ENCODE measurements at regions not wholly inside any gene's neighbourhood (a gene's known extent, or its start where the extent isn't known, plus 50 kb on each side); places are given as distances from the start of the nearest gene placed in this dataset.

DNA sequence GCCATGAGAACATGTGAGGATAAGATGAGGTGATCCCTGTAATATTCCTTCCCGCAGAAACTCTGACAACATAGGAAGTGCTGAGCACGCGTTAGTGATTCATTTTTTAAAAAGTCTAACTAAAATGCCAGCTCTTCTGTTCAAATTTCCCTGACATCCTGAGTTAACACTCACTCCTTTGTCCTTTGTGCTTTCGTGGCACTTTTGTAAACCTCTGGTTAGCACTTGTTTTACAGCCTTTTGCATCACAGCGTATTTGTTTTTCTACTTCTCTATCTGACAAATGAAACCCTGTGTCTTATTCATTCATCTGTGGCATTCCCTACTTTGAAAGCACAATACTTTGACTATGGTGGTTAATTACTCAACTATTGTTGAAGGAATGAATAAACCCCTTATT lies 313.6 kb downstream of the NUAK1 start:
- Histone ChIP-seq H3K4me2 (ENCODE audit: low read depth, low read length) (no peak overlapping the region), H3K9me3 (ENCODE audit: low read length) (no peaks in the 10 kb centered on the region), H3K36me3 (replicated peaks in 1 of 2; ENCODE audit: control insufficient read depth in 1 of 2, insufficient read depth in 2 of 2, low read length in 2 of 2) (no peaks in the 10 kb centered on the region), H3K4me1 (ENCODE audit: insufficient read depth, low read length) (no peaks in the 10 kb centered on the region), H3K27me3 (ENCODE audit: control insufficient read depth in 1 of 2, insufficient read depth in 2 of 2, low read length in 2 of 2) (no peaks in the 10 kb centered on the region; a peak in 1 of 5 replicates), H2AFZ (ENCODE audit: low read length) (no peak overlapping the region), H3K27ac (ENCODE audit: extremely low read length, insufficient read depth, low read length) (no peak overlapping the region), H4K20me1 (ENCODE audit: insufficient read depth, low read length) (no peaks in the 10 kb centered on the region), H3K79me2 (ENCODE audit: insufficient read depth, low read length) (no peaks in the 10 kb centered on the region), H3K4me3 (replicated peaks in 1 of 3; ENCODE audit: insufficient read depth in 1 of 3, low read depth in 2 of 3, low read length in 3 of 3) (no peak overlapping the region), H3K9ac (ENCODE audit: insufficient read depth, low read depth, low read length) (no peak overlapping the region)
- DNase-seq (ENCODE audit: low spot score), result no peak
- 41% methylated on average over 5 of the region's 5 CpGs for WGBS (ENCODE audit: low lambda C conversion rate)
- CTCF ChIA-PET (ENCODE audit: low intra/inter-chr PET ratio, low total read pairs), result no interaction called here
- no peak for ATAC-seq
- TF ChIP-seq ZZZ3 (CRISPR knock-in tag; IDR thresholded peaks at IDR 0.05; ENCODE audit: borderline replicate concordance), result no peak
- TF ChIP-seq, protein P1, sequence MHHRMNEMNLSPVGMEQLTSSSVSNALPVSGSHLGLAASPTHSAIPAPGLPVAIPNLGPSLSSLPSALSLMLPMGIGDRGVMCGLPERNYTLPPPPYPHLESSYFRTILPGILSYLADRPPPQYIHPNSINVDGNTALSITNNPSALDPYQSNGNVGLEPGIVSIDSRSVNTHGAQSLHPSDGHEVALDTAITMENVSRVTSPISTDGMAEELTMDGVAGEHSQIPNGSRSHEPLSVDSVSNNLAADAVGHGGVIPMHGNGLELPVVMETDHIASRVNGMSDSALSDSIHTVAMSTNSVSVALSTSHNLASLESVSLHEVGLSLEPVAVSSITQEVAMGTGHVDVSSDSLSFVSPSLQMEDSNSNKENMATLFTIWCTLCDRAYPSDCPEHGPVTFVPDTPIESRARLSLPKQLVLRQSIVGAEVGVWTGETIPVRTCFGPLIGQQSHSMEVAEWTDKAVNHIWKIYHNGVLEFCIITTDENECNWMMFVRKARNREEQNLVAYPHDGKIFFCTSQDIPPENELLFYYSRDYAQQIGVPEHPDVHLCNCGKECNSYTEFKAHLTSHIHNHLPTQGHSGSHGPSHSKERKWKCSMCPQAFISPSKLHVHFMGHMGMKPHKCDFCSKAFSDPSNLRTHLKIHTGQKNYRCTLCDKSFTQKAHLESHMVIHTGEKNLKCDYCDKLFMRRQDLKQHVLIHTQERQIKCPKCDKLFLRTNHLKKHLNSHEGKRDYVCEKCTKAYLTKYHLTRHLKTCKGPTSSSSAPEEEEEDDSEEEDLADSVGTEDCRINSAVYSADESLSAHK (CRISPR knock-in tag; IDR thresholded peaks at IDR 0.05; ENCODE audit: borderline replicate concordance), result no peak
- POLR2A ChIA-PET, result no interaction called here
- in situ Hi-C loops (cut with HindIII; ENCODE audit: extremely low pct_ligation_motif_present, low pct_unique_long_range_greater_than_20kb), result no loop called here
- intact Hi-C loops (cut with micrococcal nuclease; ENCODE audit: unreplicated experiment), result no loop called here
- BruUV-seq (replicated peaks), result no TSS peak
- no peak for FAIRE-seq

DNA sequence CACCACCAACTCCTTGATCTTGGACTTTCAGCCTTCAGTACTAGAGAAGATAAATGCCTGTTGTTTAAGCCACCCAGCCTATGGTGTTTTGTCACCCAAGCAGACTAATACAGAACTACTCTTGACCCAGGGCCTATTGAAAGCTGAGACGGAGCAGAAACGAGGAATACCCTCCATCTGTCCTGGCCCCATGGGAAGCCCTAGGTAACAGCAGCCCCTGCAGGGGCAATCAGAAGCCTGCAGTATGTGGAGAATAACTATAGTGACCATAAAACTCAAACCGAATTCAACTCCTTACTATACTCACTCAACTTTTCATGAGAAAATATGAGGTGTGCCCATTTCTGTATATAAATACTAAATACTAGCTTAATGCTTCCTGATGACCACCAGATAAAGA lies 307.4 kb downstream of the NUAK1 start:
- Histone ChIP-seq H3K4me1 (ENCODE audit: insufficient read depth, low read length) (no peaks in the 10 kb centered on the region), H3K36me3 (replicated peaks in 1 of 2; ENCODE audit: control insufficient read depth in 1 of 2, insufficient read depth in 2 of 2, low read length in 2 of 2) (no peaks in the 10 kb centered on the region), H3K27ac (ENCODE audit: extremely low read length, insufficient read depth, low read length) (no peak overlapping the region), H3K9me3 (ENCODE audit: low read length) (no peaks in the 10 kb centered on the region), H4K20me1 (ENCODE audit: insufficient read depth, low read length) (no peaks in the 10 kb centered on the region), H3K9ac (ENCODE audit: insufficient read depth, low read depth, low read length) (no peak overlapping the region), H2AFZ (ENCODE audit: low read length) (no peak overlapping the region), H3K4me3 (replicated peaks in 1 of 3; ENCODE audit: insufficient read depth in 1 of 3, low read depth in 2 of 3, low read length in 3 of 3) (no peak overlapping the region), H3K79me2 (ENCODE audit: insufficient read depth, low read length) (no peaks in the 10 kb centered on the region), H3K4me2 (ENCODE audit: low read depth, low read length) (no peak overlapping the region), H3K27me3 (ENCODE audit: control insufficient read depth in 1 of 2, insufficient read depth in 2 of 2, low read length in 2 of 2) (no peaks in the 10 kb centered on the region)
- ChIA-PET POLR2A (no interaction called here), CTCF (ENCODE audit: low intra/inter-chr PET ratio, low total read pairs) (no interaction called here)
- FAIRE-seq (no peak), DNase-seq (ENCODE audit: low spot score) (no peak), ATAC-seq (no peak)
- WGBS (ENCODE audit: low lambda C conversion rate), result 16% methylated on average over 3 of the region's 3 CpGs
- no TSS peak for BruUV-seq (replicated peaks)
- TF ChIP-seq ZNF329 (CRISPR knock-in tag; IDR thresholded peaks at IDR 0.05; ENCODE audit: low read depth) (no peak), CENPT (CRISPR knock-in tag; IDR thresholded peaks at IDR 0.05; ENCODE audit: low read depth) (no peak), TGIF2 (CRISPR knock-in tag; IDR thresholded peaks at IDR 0.05) (no peak), LCORL (IDR thresholded peaks at IDR 0.05) (no peak), LCORL (CRISPR knock-in tag; IDR thresholded peaks at IDR 0.05) (no peak)
- TF ChIP-seq, protein P2, sequence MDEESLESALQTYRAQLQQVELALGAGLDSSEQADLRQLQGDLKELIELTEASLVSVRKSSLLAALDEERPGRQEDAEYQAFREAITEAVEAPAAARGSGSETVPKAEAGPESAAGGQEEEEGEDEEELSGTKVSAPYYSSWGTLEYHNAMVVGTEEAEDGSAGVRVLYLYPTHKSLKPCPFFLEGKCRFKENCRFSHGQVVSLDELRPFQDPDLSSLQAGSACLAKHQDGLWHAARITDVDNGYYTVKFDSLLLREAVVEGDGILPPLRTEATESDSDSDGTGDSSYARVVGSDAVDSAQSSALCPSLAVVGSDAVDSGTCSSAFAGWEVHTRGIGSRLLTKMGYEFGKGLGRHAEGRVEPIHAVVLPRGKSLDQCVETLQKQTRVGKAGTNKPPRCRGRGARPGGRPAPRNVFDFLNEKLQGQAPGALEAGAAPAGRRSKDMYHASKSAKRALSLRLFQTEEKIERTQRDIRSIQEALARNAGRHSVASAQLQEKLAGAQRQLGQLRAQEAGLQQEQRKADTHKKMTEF (CRISPR knock-in tag; IDR thresholded peaks at IDR 0.05), result no peak
- in situ Hi-C loops (cut with HindIII; ENCODE audit: extremely low pct_ligation_motif_present, low pct_unique_long_range_greater_than_20kb), result no loop called here
- intact Hi-C loops (cut with micrococcal nuclease; ENCODE audit: unreplicated experiment), result no loop called here
